Medulla oblongata (tissue), 1 donor: ENCODE measurements at regions not wholly inside any gene's neighbourhood (a gene's known extent, or its start where the extent isn't known, plus 50 kb on each side); places are given as distances from the start of the nearest gene placed in this dataset.

Experiments
- DNase-seq: peaks from one replicate; pipeline ENCODE4 v3.0.0-alpha.2; 2015; ENCODE audit errors: extremely low spot score

GRCh38 chr2:56613920-56614319 is 430.1 kb downstream of the CCDC85A start:
- DNase-seq, result no peak

- DNase-seq, result no peak
Observed at GRCh38 chr2:56615760-56616159, 432.0 kb downstream of the CCDC85A start.

- no peak for DNase-seq
Observed at GRCh38 chr2:56624181-56624580, 440.4 kb downstream of the CCDC85A start.

GRCh38 chr2:56626927-56627326 is 443.1 kb downstream of the CCDC85A start:
- no peak for DNase-seq

GRCh38 chr2:56630286-56630685 is 446.5 kb downstream of the CCDC85A start:
- no peak for DNase-seq

GRCh38 chr2:56647997-56648396 is 464.2 kb downstream of the CCDC85A start:
- no peak for DNase-seq

GRCh38 chr2:56648802-56649201 is 465.0 kb downstream of the CCDC85A start:
- DNase-seq, result no peak

GRCh38 chr2:56654936-56655335 is 471.1 kb downstream of the CCDC85A start:
- DNase-seq, result no peak

- no peak for DNase-seq
Observed at GRCh38 chr2:56656826-56657225, 473.0 kb downstream of the CCDC85A start.

GRCh38 chr2:56666777-56667176 is 483.0 kb downstream of the CCDC85A start:
- no peak for DNase-seq

- DNase-seq, result no peak
Observed at GRCh38 chr2:56671973-56672569, 488.3 kb downstream of the CCDC85A start.

GRCh38 chr2:56674084-56674483 is 490.3 kb downstream of the CCDC85A start:
- no peak for DNase-seq

GRCh38 chr2:56676966-56677365 is 493.2 kb downstream of the CCDC85A start:
- DNase-seq, result no peak

- DNase-seq, result no peak
Observed at GRCh38 chr2:56680971-56681631, 497.3 kb downstream of the CCDC85A start.

GRCh38 chr2:56681659-56682396 is 498.0 kb downstream of the CCDC85A start:
- no peak for DNase-seq

GRCh38 chr2:56682397-56682760 is 498.6 kb downstream of the CCDC85A start:
- no peak for DNase-seq

- DNase-seq, result no peak
Observed at GRCh38 chr2:56684327-56684726, 500.5 kb downstream of the CCDC85A start.

GRCh38 chr2:56685205-56685604 is 501.4 kb downstream of the CCDC85A start:
- no peak for DNase-seq

- DNase-seq, result no peak
Observed at GRCh38 chr2:56687169-56687568, 503.4 kb downstream of the CCDC85A start.

GRCh38 chr2:56688661-56689060 is 504.9 kb downstream of the CCDC85A start:
- DNase-seq, result no peak

GRCh38 chr2:56693501-56693900 is 509.7 kb downstream of the CCDC85A start:
- DNase-seq, result no peak

- no peak for DNase-seq
Observed at GRCh38 chr2:56703001-56703400, 519.2 kb downstream of the CCDC85A start.

GRCh38 chr2:56705713-56706112 is 521.9 kb downstream of the CCDC85A start:
- no peak for DNase-seq
